SK-N-SH treated with all-trans-retinoic acid at 6 μM for 48 hours (cell line): ENCODE measurements at regions not wholly inside any gene's neighbourhood (a gene's known extent, or its start where the extent isn't known, plus 50 kb on each side); places are given as distances from the start of the nearest gene placed in this dataset.

Source experiments
- ATAC-seq: fragments of 200-7000 bp; cut with Tn5 transposase; 3 replicates; pipeline ENCODE4 v1.9.1; 2020; ENCODE audit warnings: mild to moderate bottlenecking, moderate library complexity
- ARNTL ChIP-seq: fragments of 450-650 bp; formaldehyde crosslinking; IDR thresholded peaks from 2 replicates; pipeline ENCODE4 v1.5.0; 2020; ENCODE audit warnings: low read depth, mild to moderate bottlenecking, moderate library complexity, borderline replicate concordance
- CREB5 ChIP-seq: fragments of 250-450 bp; sonication (Bioruptor Pico); IDR thresholded peaks from 2 replicates; pipeline ENCODE4 v1.5.1; 2020; ENCODE audit warnings: low read depth, mild to moderate bottlenecking, moderate library complexity
- CSRNP3 ChIP-seq: fragments of 250-450 bp; sonication (Bioruptor Pico); IDR thresholded peaks from 2 replicates; pipeline ENCODE4 v1.5.1; 2021; ENCODE audit warnings: mild to moderate bottlenecking, moderate library complexity
- GLIS3 ChIP-seq: fragments of 250-450 bp; sonication (Bioruptor Pico); IDR thresholded peaks from 2 replicates; pipeline ENCODE4 v1.5.0; 2020; ENCODE audit warnings: mild to moderate bottlenecking, moderate library complexity
- OSR1 ChIP-seq: fragments of 250-450 bp; sonication (Bioruptor Pico); IDR thresholded peaks from 2 replicates; pipeline ENCODE4 v1.8.0; 2022; ENCODE audit warnings: moderate library complexity, mild to moderate bottlenecking, inconsistent platforms
- RARB ChIP-seq: fragments of 250-450 bp; sonication (Bioruptor Pico); IDR thresholded peaks from 2 replicates; pipeline ENCODE4 v1.8.0; 2021; ENCODE audit warnings: mild to moderate bottlenecking, moderate library complexity
- SNAI2 ChIP-seq: fragments of 250-450 bp; sonication (Bioruptor Pico); IDR thresholded peaks from 2 replicates; pipeline ENCODE4 v1.5.0; 2020; ENCODE audit warnings: mild to moderate bottlenecking, moderate library complexity
- TCF4 ChIP-seq: fragments of 250-450 bp; sonication (Bioruptor Pico); IDR thresholded peaks from 2 replicates; pipeline ENCODE4 v1.8.0; 2021; ENCODE audit warnings: mild to moderate bottlenecking, moderate library complexity, borderline replicate concordance
- TOX ChIP-seq: fragments of 250-450 bp; sonication (Bioruptor Pico); IDR thresholded peaks from 2 replicates; pipeline ENCODE4 v1.8.0; 2021; ENCODE audit warnings: mild to moderate bottlenecking, moderate library complexity, borderline replicate concordance
- ZC3H10 ChIP-seq: fragments of 250-450 bp; sonication (Bioruptor Pico); IDR thresholded peaks from 2 replicates; pipeline ENCODE4 v1.5.1; 2021; ENCODE audit warnings: mild to moderate bottlenecking, moderate library complexity
- ZFP30 ChIP-seq: fragments of 450-650 bp; formaldehyde crosslinking; IDR thresholded peaks from 2 replicates; pipeline ENCODE4 v1.5.0; 2022; ENCODE audit warnings: mild to moderate bottlenecking, moderate library complexity
- ZNF565 ChIP-seq: fragments of 450-650 bp; formaldehyde crosslinking; conservative IDR thresholded peaks from 2 replicates; pipeline ENCODE4 v1.5.0; 2020; ENCODE audit warnings: low read depth, mild to moderate bottlenecking, moderate library complexity
- ZNF70 ChIP-seq: fragments of 450-650 bp; formaldehyde crosslinking; IDR thresholded peaks from 2 replicates; pipeline ENCODE4 v1.5.0; 2020; ENCODE audit warnings: mild to moderate bottlenecking, moderate library complexity
- TF ChIP-seq, protein P1 (sequence below): fragments of 250-450 bp; sonication (Bioruptor Pico); IDR thresholded peaks from 2 replicates; pipeline ENCODE4 v1.8.0; 2020; ENCODE audit warnings: mild to moderate bottlenecking, moderate library complexity, borderline replicate concordance
- TF ChIP-seq, protein P2 (sequence below): fragments of 250-450 bp; sonication (Bioruptor Pico); IDR thresholded peaks from 2 replicates; pipeline ENCODE4 v1.5.0; 2020; ENCODE audit warnings: mild to moderate bottlenecking, moderate library complexity

DNA sequence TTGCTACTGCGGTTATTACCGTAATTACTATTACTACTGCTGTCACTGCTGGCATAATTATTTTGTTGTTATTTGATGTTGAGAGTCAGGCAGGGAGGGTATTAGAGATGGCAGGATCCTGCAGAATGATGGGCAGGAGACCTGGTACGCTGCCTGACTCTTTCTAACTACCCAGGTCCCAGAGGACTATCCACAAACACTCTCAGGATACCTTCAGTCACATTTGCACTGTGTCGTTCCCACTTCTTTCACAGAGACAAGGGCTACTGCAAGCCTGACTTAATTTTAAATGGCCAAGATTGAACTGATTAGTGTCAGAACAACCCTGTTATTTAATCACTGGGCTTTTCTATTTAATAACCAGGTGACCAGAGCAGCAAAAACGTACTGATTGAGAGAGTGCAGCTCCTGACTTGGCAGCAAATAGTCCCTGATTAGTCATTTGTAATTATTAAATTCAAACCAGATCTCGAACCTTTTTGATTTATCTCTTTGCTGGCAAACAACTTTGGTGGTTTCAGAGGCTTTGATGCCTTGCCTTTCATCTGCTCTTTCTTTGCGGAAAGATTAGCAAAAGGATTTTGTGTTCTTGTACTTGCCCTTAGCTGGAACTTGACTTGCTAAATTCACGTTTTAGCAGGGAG lies 88.8 kb upstream of the ARHGEF3 start (continued):
- peak; percentile 74; the same call in 1 of the 2 replicates for TF ChIP-seq ZC3H10 (CRISPR knock-in tag)
- TF ChIP-seq ZFP30 (CRISPR knock-in tag) = no peak
- TF ChIP-seq ZNF565 (CRISPR knock-in tag) = no peak

- TF ChIP-seq CREB5 (CRISPR knock-in tag) (no peak), ZNF565 (CRISPR knock-in tag) (no peak), TCF4 (no peak), ZFP30 (CRISPR knock-in tag) (no peak), ARNTL (CRISPR knock-in tag) (no peak)
- TF ChIP-seq, all 23 proteins: peak for 0
- ATAC-seq = no peak
Observed at GRCh38 chr3:56889131-56889530, 87.4 kb upstream of the ARHGEF3 start.

DNA sequence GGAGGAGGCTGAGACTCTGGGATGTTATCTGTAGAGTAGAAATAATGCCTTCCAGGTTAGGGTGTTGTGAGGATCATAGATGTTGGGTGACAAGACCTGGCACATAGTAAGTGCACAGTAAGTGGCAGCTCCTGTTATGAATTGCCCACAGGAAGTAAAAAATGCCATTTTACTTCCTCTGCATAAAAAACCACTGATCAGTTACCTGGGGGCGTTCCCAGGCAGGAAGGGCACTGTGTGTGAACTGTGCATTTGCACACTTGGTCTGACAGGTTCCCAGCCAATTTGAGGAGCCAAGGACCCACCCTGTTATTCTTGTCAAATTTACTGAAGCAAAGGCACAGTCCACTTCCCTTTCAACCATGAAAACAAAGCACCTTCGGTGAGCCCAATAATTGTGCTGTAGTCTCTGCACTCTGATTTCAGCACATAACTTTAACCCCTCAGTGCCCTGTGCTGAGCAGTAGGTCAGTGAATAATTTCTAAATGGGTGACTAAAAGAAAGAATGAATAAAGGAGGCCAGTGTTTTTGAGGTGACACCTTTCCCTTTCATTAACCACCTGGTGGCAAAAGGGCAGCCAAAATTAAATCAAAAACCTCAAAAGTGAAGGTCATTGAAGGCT lies 85.8 kb upstream of the ARHGEF3 start:
- TF ChIP-seq ZNF70 (no peak), TOX (CRISPR knock-in tag) (no peak), ZNF565 (CRISPR knock-in tag) (no peak)
- TF ChIP-seq, protein P1, sequence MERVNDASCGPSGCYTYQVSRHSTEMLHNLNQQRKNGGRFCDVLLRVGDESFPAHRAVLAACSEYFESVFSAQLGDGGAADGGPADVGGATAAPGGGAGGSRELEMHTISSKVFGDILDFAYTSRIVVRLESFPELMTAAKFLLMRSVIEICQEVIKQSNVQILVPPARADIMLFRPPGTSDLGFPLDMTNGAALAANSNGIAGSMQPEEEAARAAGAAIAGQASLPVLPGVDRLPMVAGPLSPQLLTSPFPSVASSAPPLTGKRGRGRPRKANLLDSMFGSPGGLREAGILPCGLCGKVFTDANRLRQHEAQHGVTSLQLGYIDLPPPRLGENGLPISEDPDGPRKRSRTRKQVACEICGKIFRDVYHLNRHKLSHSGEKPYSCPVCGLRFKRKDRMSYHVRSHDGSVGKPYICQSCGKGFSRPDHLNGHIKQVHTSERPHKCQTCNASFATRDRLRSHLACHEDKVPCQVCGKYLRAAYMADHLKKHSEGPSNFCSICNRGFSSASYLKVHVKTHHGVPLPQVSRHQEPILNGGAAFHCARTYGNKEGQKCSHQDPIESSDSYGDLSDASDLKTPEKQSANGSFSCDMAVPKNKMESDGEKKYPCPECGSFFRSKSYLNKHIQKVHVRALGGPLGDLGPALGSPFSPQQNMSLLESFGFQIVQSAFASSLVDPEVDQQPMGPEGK = no peak
- no peak for ATAC-seq

- no peak for ATAC-seq
- TF ChIP-seq CSRNP3 (CRISPR knock-in tag) = no peak
- no peak for TF ChIP-seq SNAI2 (CRISPR knock-in tag)
- no peak for TF ChIP-seq ARNTL (CRISPR knock-in tag)
- TF ChIP-seq, all 23 proteins: peak for 0
Observed at GRCh38 chr3:56886314-56886713, 84.6 kb upstream of the ARHGEF3 start.

DNA sequence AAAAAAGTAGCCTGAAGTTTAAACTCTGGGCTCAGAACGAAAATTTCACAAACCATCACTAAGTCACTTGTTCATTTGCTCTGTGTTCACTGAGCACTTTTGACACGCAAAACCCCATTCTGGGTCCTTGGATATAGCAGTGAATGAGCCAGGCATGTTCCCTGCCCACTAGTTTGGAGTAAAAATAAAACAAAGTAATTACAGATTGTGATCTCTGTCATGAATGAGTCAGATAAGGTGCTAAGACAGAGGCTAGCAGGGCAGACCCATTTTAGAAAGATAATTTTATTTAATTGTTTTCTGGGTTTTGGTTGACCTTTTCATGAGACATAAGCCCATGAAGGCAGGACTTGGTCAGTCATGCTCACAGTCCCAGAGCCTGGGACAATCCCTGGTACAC lies 84.1 kb upstream of the ARHGEF3 start:
- TF ChIP-seq OSR1 (CRISPR knock-in tag) = no peak
- peak; percentile 17; the same call in 1 of the 2 replicates for TF ChIP-seq TCF4
- no peak for TF ChIP-seq ZC3H10 (CRISPR knock-in tag)
- no peak for ATAC-seq

GRCh38 chr3:56885453-56885852 lies 83.7 kb upstream of the ARHGEF3 start:
- no peak for ATAC-seq
- TF ChIP-seq OSR1 (CRISPR knock-in tag) = no peak
- no peak for TF ChIP-seq RARB
- TF ChIP-seq CSRNP3 (CRISPR knock-in tag) = no peak
- no peak for TF ChIP-seq ZNF70
- TF ChIP-seq TCF4 = no peak
- TF ChIP-seq, protein P2, sequence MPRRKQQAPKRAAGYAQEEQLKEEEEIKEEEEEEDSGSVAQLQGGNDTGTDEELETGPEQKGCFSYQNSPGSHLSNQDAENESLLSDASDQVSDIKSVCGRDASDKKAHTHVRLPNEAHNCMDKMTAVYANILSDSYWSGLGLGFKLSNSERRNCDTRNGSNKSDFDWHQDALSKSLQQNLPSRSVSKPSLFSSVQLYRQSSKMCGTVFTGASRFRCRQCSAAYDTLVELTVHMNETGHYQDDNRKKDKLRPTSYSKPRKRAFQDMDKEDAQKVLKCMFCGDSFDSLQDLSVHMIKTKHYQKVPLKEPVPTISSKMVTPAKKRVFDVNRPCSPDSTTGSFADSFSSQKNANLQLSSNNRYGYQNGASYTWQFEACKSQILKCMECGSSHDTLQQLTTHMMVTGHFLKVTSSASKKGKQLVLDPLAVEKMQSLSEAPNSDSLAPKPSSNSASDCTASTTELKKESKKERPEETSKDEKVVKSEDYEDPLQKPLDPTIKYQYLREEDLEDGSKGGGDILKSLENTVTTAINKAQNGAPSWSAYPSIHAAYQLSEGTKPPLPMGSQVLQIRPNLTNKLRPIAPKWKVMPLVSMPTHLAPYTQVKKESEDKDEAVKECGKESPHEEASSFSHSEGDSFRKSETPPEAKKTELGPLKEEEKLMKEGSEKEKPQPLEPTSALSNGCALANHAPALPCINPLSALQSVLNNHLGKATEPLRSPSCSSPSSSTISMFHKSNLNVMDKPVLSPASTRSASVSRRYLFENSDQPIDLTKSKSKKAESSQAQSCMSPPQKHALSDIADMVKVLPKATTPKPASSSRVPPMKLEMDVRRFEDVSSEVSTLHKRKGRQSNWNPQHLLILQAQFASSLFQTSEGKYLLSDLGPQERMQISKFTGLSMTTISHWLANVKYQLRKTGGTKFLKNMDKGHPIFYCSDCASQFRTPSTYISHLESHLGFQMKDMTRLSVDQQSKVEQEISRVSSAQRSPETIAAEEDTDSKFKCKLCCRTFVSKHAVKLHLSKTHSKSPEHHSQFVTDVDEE (CRISPR knock-in tag) = no peak
- TF ChIP-seq ZC3H10 (CRISPR knock-in tag) = no peak
- TF ChIP-seq GLIS3 (CRISPR knock-in tag) = no peak
